Astrocyte (in vitro differentiated cells and primary cell): ENCODE measurements at regions not wholly inside any gene's neighbourhood (a gene's known extent, or its start where the extent isn't known, plus 50 kb on each side); places are given as distances from the start of the nearest gene placed in this dataset.

Experiments
- CTCF ChIP-seq: IDR thresholded peaks from 2 replicates; pipeline ENCODE4 v1.5.1; 2011; ENCODE audit warnings: low read depth, mild to moderate bottlenecking, inconsistent platforms, low read length, moderate library complexity; ENCODE audit not compliant: insufficient read depth
- EZH2 ChIP-seq: IDR thresholded peaks from 2 replicates; pipeline ENCODE4 v1.6.1; 2012; ENCODE audit warnings: mild to moderate bottlenecking, low read length, inconsistent platforms; ENCODE audit not compliant: insufficient read depth

DNA sequence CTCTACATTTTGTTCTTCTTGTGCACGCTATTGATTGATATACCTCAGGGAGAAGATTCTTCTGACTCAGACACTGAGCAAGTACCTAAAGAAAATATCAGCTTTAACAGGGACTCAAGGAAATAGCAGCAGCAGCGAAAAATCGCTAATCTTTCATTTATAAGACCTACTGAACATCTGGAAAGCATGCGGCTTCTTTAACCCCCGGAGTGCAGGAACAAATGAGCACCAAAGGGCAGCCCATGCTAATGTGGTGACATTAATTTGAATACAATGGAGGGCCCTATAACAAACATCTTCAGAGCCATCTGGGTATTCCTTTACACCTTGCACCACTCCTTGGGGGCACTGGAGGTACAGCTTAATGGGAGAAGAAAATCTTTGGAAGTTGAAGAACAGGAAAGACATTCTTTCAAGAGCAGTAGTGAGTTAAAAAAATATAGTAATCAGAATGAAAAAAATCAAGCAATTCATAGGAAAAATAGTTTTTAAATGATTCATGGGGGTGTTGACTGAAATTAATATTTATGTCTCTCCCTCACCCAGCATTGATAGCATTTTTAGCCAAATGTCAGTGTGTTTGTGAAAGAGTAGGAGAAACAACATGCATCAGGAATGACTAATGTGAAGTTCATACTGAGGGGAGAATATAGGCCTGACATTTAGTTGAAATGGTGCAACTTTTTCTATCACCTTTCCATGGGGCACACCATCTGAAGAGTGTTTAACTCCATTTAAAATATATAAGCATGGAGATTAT lies 281.7 kb downstream of the HRH4 start:
- TF ChIP-seq CTCF = no peak
- no peak for TF ChIP-seq EZH2
